ENCODE measurements at regions not wholly inside any gene's neighbourhood (a gene's known extent, or its start where the extent isn't known, plus 50 kb on each side); places are given as distances from the start of the nearest gene placed in this dataset.

GRCh38 chr5:24290536-24290935 lies 354.2 kb downstream of the CDH10 start (continued):
- TF ChIP-seq ARID3A (IDR thresholded peaks at IDR 0.05; ENCODE audit: low read depth, low read length), result no peak
- TF ChIP-seq SCMH1 (CRISPR knock-in tag; IDR thresholded peaks at IDR 0.05; ENCODE audit: borderline replicate concordance), result no peak

GRCh38 chr5:24291916-24292315 lies 352.9 kb downstream of the CDH10 start:
- CTCF ChIA-PET (ENCODE audit: low intra/inter-chr PET ratio, low total read pairs), result no interaction called here
- 0% methylated on average over 2 of the region's 2 CpGs for WGBS (ENCODE audit: low lambda C conversion rate)
- Histone ChIP-seq H3K9ac (ENCODE audit: insufficient read depth, low read depth, low read length) (no peak overlapping the region), H3K4me3 (replicated peaks in 1 of 3; ENCODE audit: insufficient read depth in 1 of 3, low read depth in 2 of 3, low read length in 3 of 3) (no peak overlapping the region), H3K79me2 (ENCODE audit: insufficient read depth, low read length) (no peaks in the 10 kb centered on the region), H3K27ac (ENCODE audit: extremely low read length, insufficient read depth, low read length) (no peak overlapping the region), H2AFZ (ENCODE audit: low read length) (no peak overlapping the region), H4K20me1 (ENCODE audit: insufficient read depth, low read length) (no peaks in the 10 kb centered on the region), H3K4me1 (ENCODE audit: insufficient read depth, low read length) (no peaks in the 10 kb centered on the region), H3K36me3 (replicated peaks in 1 of 2; ENCODE audit: control insufficient read depth in 1 of 2, insufficient read depth in 2 of 2, low read length in 2 of 2) (no peaks in the 10 kb centered on the region), H3K27me3 (ENCODE audit: control insufficient read depth in 1 of 2, insufficient read depth in 2 of 2, low read length in 2 of 2) (no peaks in the 10 kb centered on the region), H3K9me3 (ENCODE audit: low read length) (no peaks in the 10 kb centered on the region), H3K4me2 (ENCODE audit: low read depth, low read length) (no peak overlapping the region)
- TF ChIP-seq ZNF142 (CRISPR knock-in tag; IDR thresholded peaks at IDR 0.05) (no peak), ZNF589 (CRISPR knock-in tag; conservative IDR thresholded peaks at IDR 0.05) (no peak), PHF20 (CRISPR knock-in tag; IDR thresholded peaks at IDR 0.05) (no peak), HOXA3 (CRISPR knock-in tag; IDR thresholded peaks at IDR 0.05) (no peak), ZBTB46 (CRISPR knock-in tag; IDR thresholded peaks at IDR 0.05; ENCODE audit: borderline replicate concordance) (no peak), GABPB1 (CRISPR knock-in tag; IDR thresholded peaks at IDR 0.05) (no peak), REL (CRISPR knock-in tag; conservative IDR thresholded peaks at IDR 0.05) (no peak), MXD4 (CRISPR knock-in tag; IDR thresholded peaks at IDR 0.05) (no peak), TOPORS (CRISPR knock-in tag; IDR thresholded peaks at IDR 0.05) (no peak)
- BruUV-seq (replicated peaks), result no TSS peak
- in situ Hi-C loops (cut with HindIII; ENCODE audit: extremely low pct_ligation_motif_present, low pct_unique_long_range_greater_than_20kb) (no loop called here), intact Hi-C loops (cut with micrococcal nuclease; ENCODE audit: unreplicated experiment) (no loop called here)
- ATAC-seq (no peak), FAIRE-seq (no peak), DNase-seq (ENCODE audit: low spot score) (no peak)
- POLR2A ChIA-PET, result no interaction called here

Measured in HepG2 (cell line).